HG02943 (cell line): ENCODE measurements at regions not wholly inside any gene's neighbourhood (a gene's known extent, or its start where the extent isn't known, plus 50 kb on each side); places are given as distances from the start of the nearest gene placed in this dataset.

ENCODE experiments used
- ATAC-seq: cut with Tn5 transposase; IDR thresholded peaks from one replicate; pipeline ENCODE4 v1.9.1; 2021; ENCODE audit warnings: mild to moderate bottlenecking, low read depth, moderate library complexity; ENCODE audit not compliant: unreplicated experiment

GRCh38 chr3:70805061-70805889 lies 492.8 kb upstream of the MDFIC2 start:
- no peak for ATAC-seq

GRCh38 chr3:70803891-70804290 lies 491.5 kb upstream of the MDFIC2 start:
- no peak for ATAC-seq

DNA sequence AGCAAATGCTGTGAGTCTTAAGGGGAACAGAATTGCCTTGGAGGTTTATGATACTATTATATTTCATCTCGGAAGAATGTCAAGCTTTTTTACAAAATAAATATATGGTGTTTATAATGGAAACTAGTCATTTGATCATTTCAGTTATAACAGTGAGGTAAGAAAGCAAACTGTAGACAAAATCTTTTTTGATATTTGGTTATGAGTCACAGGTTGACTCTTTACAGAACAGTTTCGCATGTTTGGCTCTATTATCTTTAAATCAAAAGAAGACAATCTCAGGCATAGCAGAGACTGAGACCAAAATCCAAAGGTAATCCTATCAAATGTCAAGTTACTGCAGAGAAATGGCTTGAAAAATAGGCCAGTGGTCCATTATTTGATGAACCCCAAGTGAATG lies 490.9 kb upstream of the MDFIC2 start:
- ATAC-seq, result no peak

GRCh38 chr3:70800951-70801350 lies 488.5 kb upstream of the MDFIC2 start:
- no peak for ATAC-seq

DNA sequence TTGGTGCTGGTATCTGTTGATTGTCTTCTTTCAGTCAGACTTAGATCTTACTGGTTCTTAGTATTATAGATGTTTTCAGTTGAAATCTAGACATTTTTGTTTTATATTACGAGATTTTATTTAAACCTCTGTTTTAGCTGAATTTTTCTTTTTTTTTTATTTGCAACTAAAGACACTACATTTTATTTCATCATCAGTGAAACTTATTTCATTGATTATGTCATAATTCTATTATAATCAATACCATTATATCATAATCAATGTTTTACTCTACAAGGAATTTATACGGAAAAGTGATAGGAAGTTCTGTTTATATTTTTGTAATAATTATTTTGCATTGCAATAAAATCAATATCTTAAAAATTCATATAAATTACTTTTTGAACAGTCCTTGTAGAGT lies 477.4 kb upstream of the MDFIC2 start:
- ATAC-seq, result no peak

DNA sequence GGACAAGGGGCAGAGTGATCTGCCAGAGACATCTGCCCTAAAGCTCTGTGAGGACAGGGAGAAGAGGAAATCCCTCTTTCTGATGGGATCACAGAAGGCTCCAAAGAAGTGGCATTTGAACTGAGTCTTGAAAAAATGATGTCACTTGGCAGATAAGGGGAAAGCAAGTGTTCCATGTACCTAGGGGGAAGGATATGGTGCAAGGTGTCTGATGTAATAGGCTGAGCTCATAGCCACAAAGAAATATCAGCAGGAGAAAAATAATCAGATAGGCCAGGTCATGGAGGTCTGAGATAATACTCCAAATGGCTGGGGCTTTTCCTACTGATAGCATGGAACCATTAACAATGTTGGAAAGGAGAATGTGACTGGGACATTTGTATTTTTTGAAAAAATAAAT lies 468.4 kb upstream of the MDFIC2 start:
- ATAC-seq, result no peak

DNA sequence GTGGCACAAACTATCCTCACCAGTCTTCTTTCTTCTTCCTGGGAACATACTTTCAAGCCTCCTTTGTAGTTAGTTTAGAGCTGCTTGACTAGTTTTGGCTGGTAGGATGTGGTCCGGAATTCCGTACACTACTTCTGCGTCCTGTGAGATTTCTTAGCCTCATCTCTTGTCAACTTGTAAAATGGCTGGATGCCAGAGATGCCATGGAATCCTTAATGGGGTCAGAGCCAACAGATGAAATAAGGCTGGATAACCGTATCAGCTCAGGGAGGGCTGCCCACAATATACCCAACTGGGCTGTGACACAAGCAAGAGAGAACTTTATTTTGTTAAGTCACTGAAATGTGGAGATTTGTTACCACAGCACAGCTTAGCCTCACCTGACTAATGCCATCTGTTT lies 466.9 kb upstream of the MDFIC2 start:
- no peak for ATAC-seq

DNA sequence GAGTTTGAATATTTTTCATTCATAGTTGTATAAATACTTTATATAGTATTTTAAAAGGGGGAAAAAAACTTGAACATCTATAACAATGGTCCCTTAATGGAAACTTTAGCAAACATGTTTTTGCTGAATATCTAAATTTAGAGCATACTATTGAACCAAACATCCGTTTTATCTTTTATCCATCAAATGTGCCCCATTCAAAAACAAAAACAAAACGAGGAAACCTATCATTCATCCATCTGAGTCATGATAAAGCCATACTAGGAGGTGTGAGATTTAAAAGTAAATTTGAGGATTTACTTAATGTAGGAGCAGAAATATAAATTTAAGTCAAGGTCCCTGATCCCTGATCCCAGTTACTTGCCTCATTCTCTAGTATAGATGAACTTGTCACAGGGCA lies 463.6 kb upstream of the MDFIC2 start:
- no peak for ATAC-seq

GRCh38 chr3:70775257-70775656 lies 462.8 kb upstream of the MDFIC2 start:
- ATAC-seq, result no peak

DNA sequence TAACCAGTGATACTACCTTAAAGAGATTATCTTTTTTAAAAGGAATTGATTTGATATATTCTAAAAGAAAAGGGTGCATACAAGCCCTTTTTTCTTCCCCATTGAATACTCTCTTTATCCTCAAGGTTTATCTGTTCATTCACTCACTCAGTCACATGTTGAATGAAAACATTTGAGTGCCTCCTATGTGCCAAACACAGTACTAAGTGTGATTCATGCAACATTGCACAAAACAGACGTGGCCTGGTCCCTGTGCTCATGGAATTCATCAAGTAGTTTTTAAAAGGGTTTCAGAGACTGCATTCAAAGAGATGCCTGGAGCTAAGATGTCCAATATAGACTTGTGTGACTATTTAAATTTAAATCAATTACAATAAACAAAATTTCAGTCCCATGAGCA lies 462.2 kb upstream of the MDFIC2 start:
- no peak for ATAC-seq

DNA sequence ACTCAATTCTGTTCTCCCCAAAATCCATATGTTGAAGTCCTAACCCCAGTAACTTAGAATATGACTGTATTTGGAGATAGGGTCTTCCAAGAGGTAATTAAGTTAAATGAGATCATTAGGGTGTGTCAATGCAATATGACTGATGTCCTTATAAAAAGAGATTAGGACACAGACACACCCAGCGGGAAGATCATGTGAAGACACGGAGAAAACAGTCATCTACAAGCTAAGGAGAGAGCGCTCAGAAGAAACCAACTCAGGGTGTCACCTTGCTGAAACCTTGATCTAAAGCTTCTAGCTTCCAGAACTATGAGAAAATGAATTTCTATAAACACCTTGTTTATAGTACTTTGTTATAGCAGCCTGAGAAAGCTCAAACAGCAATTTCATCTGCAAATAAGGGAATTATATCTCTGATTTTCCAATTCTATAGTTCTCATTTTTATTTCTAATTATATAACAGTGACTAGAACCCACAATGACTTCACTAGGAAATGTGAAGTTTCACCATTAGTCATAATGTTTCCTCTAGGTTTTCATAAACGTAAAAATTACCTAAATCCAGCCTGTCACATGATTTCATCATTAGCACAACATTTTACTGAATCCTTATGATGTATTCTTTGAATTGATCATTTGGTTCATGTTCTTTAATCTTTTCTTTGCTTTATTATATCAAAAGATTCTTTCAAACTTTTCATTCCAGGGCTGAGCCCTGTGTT lies 459.1 kb upstream of the MDFIC2 start:
- no peak for ATAC-seq

DNA sequence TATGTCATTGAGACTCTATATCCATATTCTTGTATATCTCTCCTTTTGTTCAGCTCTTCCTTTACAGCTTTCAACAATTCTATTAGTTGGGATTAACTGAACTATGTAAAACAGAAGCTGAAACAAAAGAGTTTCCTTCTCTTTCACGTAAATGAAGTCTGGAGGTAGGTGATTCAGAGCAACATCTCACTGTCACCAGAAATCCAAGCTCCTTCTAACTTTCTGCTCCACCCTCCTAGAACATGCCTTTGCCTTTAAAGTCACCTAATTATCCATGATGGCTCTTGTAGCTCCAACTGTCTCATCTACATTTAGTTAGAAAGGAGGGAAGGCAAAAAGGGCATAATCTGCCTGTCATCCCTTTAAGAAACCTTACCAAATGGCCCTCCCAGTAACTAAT lies 458.2 kb upstream of the MDFIC2 start:
- no peak for ATAC-seq

DNA sequence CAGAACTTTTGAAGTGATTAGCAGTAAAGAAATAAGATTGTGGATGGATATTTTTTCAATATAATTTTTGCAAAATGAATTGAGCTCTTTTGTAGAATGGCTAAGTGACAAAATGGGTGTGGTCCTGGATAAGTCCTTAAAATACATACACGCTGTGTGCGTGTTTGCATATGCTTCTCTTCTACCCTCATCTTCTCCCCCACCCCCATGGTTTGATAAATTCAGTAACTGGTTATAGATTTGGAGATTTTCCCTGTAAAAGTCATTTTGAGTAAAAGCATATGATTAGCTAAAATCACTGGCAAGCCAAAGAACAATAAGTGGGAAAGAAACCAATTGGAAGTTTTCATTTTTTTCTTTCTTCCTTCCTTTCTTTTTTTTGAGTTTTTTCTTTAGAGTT lies 453.9 kb upstream of the MDFIC2 start:
- ATAC-seq, result no peak

DNA sequence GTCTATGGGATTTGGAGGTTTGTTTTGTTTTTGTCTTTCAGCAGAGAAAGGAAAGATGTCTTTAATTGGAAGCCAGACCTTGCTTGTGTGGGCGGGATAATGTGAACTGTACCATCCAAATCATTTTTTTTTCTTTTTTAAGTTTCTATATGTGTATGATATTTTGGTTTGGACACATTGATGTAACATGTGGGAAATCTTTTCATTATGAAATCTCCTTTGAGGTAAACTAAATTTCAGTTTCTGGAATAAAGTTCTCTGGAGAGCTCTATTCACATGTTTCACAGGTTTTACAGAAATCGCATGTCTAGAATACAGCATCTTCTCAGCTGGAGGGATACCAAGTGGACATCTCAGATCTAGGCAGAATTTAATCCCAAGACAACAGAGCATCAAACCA lies 451.5 kb upstream of the MDFIC2 start:
- ATAC-seq, result no peak

- no peak for ATAC-seq
Measured at GRCh38 chr3:70757658-70758057, 445.2 kb upstream of the MDFIC2 start.

- no peak for ATAC-seq
Measured at GRCh38 chr3:70755526-70755925, 443.1 kb upstream of the MDFIC2 start.

GRCh38 chr3:70754314-70754713 lies 441.9 kb upstream of the MDFIC2 start:
- no peak for ATAC-seq

- no peak for ATAC-seq
Measured at GRCh38 chr3:70753572-70753971, 441.1 kb upstream of the MDFIC2 start.

DNA sequence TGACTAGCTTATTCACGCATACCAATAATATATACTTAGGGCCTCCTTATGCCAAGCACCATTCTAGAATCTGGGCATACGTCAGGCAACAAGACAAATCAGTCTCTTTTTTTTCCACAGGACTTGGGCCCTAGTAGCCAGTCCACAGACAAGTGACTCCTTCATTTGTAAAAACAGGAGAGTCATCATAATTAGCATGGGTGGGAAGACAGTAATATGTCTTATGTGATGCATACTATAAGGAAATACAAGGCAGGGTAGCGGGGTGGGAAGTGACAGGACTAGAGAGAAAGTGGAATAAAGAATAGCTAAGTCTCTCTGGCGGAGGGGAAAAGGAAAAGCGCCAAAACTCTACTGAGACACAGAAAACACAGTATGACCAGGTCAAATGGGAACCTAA lies 439.6 kb upstream of the MDFIC2 start:
- no peak for ATAC-seq

- ATAC-seq, result no peak
Measured at GRCh38 chr3:70749122-70749521, 436.7 kb upstream of the MDFIC2 start.

DNA sequence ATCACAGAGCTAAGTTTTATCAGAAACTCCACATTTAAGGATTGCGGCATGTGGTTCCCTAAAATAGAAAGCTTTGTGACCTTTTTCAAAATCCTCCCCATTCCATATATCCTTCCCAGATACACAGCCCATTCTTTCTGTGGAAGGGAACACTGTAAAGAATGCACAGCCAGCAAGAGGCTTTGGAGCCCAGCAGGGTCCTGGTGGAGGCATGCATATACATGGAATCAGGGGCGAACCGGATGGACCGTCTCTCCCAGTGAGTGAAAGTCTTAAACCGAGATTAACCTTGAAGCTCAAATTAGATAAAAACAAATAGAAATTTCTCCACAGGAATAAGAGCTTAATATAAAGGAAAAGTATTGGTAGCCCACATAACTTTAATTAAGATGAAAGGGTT lies 436.2 kb upstream of the MDFIC2 start:
- no peak for ATAC-seq

- no peak for ATAC-seq
Measured at GRCh38 chr3:70747847-70748246, 435.4 kb upstream of the MDFIC2 start.
